Stimulated activated CD8-positive, alpha-beta memory T cell treated with anti-CD3 and anti-CD28 coated beads, Interleukin-4, amount 100 ng/mL, for 48 hours (primary cell): ENCODE measurements at regions not wholly inside any gene's neighbourhood (a gene's known extent, or its start where the extent isn't known, plus 50 kb on each side); places are given as distances from the start of the nearest gene placed in this dataset.
"Not testable (repeated sequence)": the region's sequence is repeated elsewhere in the genome, so short reads cannot be mapped to it uniquely, and the experiment has no call there.

Experiments used
- DNase-seq: peaks from one replicate; pipeline ENCODE4 v3.0.0-alpha.2; 2020

GRCh38 chr1:46878173-46878782 is 63.0 kb downstream of the CYP4A11 start:
- DNase-seq, result peak; percentile 42

GRCh38 chr1:46876093-46876492 is 65.2 kb downstream of the CYP4A11 start:
- not testable (repeated sequence) for DNase-seq
